RWPE2 (cell line): ENCODE measurements at regions not wholly inside any gene's neighbourhood (a gene's known extent, or its start where the extent isn't known, plus 50 kb on each side); places are given as distances from the start of the nearest gene placed in this dataset.
"Not testable (repeated sequence)": the region's sequence is repeated elsewhere in the genome, so short reads cannot be mapped to it uniquely, and the experiment has no call there.

Experiments
- ATAC-seq: fragments of 200-7000 bp; cut with Tn5 transposase; 3 replicates; pipeline ENCODE4 v1.9.1; 2021; ENCODE audit warnings: low read depth
- DNase-seq: peaks from one replicate; pipeline ENCODE4 v3.0.0-alpha.2; 2020; ENCODE audit warnings: low spot score
- H3K27ac ChIP-seq: fragments of 450-650 bp; 2 replicates; pipeline ENCODE4 v1.5.1; 2017; ENCODE audit warnings: mild to moderate bottlenecking; ENCODE audit not compliant: poor library complexity, severe bottlenecking
- H3K27me3 ChIP-seq: fragments of 250-450 bp; sonication (Bioruptor Pico); 2 replicates; pipeline ENCODE4 v1.5.1; 2021; ENCODE audit warnings: mild to moderate bottlenecking, moderate library complexity; ENCODE audit not compliant: insufficient read depth, poor library complexity, severe bottlenecking
- H3K36me3 ChIP-seq: fragments of 250-450 bp; sonication (Bioruptor Pico); 2 replicates; pipeline ENCODE4 v1.5.1; 2020; ENCODE audit warnings: low read depth, mild to moderate bottlenecking, moderate library complexity
- H3K4me1 ChIP-seq: fragments of 250-450 bp; sonication (Bioruptor Pico); 2 replicates; pipeline ENCODE4 v1.5.1; 2021; ENCODE audit warnings: mild to moderate bottlenecking, moderate library complexity; ENCODE audit not compliant: insufficient read depth, poor library complexity, severe bottlenecking
- H3K4me3 ChIP-seq: fragments of 250-450 bp; sonication (Bioruptor Pico); 2 replicates; pipeline ENCODE4 v1.5.1; 2021; ENCODE audit warnings: mild to moderate bottlenecking, moderate library complexity; ENCODE audit not compliant: severe bottlenecking
- H3K9me3 ChIP-seq: fragments of 250-450 bp; sonication (Bioruptor Pico); 2 replicates; pipeline ENCODE4 v1.5.1; 2021; ENCODE audit warnings: mild to moderate bottlenecking, moderate library complexity; ENCODE audit not compliant: severe bottlenecking
- TF ChIP-seq, protein P1 (sequence below): fragments of 450-650 bp; IDR thresholded peaks from one replicate; pipeline ENCODE4 v1.5.1; 2017; ENCODE audit warnings: mild to moderate bottlenecking, moderate library complexity; ENCODE audit not compliant: poor library complexity, severe bottlenecking

DNA sequence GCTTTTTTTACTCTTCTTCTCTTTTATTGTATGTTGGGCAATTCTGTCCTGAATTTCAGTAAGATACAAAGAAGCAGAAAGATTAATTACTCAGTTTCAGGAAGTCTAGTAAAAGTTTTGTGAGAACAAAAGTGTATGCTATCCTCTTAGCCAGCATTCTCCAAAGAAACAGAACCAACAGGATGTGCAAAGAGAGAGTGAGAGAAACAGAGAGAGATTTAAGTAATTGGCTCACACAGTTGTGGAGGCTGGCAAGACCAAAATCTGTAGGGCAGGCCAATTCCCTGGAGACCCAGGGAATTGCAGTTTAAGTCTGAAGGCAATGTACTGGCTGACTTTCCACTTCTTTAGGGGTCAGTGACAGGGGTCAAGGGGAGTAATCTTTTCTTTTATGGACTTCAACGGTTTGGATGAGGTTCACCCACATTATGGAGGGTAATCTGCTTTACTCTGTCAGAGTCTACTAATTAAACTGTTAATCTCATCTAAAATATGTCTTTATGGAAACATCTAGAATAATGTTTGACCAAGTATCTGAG lies 59.2 kb upstream of the SLC39A8 start:
- DNase-seq (no peak), ATAC-seq (no peak)
- H3K9me3 ChIP-seq = no peaks in the 10 kb centered on the region
- H3K27me3 ChIP-seq = no peaks in the 10 kb centered on the region
- H3K36me3 ChIP-seq = no peaks in the 10 kb centered on the region
- H3K4me3 ChIP-seq = no peak overlapping the region
- TF ChIP-seq, protein P1, sequence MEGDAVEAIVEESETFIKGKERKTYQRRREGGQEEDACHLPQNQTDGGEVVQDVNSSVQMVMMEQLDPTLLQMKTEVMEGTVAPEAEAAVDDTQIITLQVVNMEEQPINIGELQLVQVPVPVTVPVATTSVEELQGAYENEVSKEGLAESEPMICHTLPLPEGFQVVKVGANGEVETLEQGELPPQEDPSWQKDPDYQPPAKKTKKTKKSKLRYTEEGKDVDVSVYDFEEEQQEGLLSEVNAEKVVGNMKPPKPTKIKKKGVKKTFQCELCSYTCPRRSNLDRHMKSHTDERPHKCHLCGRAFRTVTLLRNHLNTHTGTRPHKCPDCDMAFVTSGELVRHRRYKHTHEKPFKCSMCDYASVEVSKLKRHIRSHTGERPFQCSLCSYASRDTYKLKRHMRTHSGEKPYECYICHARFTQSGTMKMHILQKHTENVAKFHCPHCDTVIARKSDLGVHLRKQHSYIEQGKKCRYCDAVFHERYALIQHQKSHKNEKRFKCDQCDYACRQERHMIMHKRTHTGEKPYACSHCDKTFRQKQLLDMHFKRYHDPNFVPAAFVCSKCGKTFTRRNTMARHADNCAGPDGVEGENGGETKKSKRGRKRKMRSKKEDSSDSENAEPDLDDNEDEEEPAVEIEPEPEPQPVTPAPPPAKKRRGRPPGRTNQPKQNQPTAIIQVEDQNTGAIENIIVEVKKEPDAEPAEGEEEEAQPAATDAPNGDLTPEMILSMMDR = no peak
- H3K4me1 ChIP-seq = no peaks in the 10 kb centered on the region
- H3K27ac ChIP-seq = no peak overlapping the region

DNA sequence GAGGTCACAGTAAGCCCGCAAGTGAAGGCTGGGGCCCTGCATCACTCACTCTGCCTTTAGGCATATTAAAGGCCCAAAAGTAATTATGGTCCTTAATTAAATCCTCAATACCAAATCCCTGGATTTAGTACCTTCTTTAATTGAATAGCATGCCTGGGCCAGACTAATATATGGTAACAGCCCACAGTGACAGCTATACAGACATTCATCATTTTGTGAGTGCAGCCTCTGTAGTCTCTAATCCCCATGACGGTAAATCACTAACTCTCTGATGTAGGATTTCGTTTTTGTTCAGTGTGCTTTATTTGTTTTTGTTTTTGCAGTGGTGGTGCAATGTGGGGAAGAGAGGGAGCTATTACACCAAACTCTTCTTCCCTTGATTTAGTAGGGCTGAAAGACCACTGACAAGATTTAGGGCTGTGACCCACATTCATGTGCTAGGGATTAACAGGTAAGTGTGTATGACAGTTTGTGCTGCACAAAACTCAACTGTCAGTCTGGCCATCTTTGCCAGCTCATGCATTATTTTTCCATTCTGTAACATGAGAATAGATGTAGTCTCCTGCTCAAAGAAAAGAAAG lies 60.6 kb upstream of the SLC39A8 start:
- no peaks in the 10 kb centered on the region for H3K27me3 ChIP-seq
- DNase-seq = no peak
- no peak overlapping the region for H3K27ac ChIP-seq

DNA sequence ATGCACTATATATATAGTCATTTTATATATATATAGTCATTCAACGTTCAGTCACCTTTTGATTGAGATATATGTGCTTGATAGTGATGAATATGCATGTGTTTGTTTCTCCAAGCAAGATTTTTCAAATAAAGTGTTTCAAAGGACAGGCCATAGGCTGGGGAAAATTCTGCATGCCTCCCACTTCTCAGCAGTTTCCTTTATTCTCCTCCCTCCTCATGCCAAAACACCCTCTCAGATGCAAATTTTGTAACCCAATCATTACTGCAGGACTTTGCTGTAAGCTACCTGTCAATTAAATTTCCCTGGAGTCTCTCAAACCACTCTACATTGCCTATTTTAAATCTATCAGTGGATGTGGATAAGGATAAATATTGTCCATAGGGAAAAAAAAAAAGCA lies 65.6 kb upstream of the SLC39A8 start:
- H3K27me3 ChIP-seq, DNase-seq, H3K4me1 ChIP-seq, H3K36me3 ChIP-seq, H3K27ac ChIP-seq, ATAC-seq, H3K4me3 ChIP-seq, H3K9me3 ChIP-seq: not testable (repeated sequence)

More for the DNA sequence above, 60.6 kb upstream of the SLC39A8 start:
- ATAC-seq = no peak
- Histone ChIP-seq H3K4me1 (no peaks in the 10 kb centered on the region), H3K9me3 (no peaks in the 10 kb centered on the region), H3K4me3 (no peak overlapping the region), H3K36me3 (no peaks in the 10 kb centered on the region)
- TF ChIP-seq, protein P1 = no peak

DNA sequence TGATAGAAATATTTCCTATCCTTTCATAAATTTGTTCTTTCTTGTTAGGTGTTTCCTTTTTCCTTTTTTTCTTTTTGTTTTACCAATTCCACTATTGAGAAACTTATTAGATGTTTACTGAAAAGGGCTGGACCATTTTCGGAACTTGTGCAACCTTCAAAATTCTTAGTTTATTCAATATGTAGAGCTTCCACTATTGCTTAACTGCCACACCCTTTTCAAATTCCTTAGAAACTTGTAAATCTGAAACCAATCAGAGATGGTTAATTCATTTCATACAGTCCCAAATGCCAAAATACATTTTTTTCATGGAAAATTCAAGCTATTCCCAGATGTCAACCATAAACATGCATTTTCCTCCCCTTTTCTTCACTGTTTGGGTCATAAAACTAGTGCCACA lies 66.1 kb upstream of the SLC39A8 start:
- Histone ChIP-seq H3K27ac (no peak overlapping the region), H3K9me3 (no peaks in the 10 kb centered on the region), H3K4me3 (no peak overlapping the region), H3K27me3 (no peaks in the 10 kb centered on the region), H3K36me3 (no peaks in the 10 kb centered on the region), H3K4me1 (no peaks in the 10 kb centered on the region)
- DNase-seq = no peak
- no peak for ATAC-seq
- TF ChIP-seq, protein P1 = no peak

DNA sequence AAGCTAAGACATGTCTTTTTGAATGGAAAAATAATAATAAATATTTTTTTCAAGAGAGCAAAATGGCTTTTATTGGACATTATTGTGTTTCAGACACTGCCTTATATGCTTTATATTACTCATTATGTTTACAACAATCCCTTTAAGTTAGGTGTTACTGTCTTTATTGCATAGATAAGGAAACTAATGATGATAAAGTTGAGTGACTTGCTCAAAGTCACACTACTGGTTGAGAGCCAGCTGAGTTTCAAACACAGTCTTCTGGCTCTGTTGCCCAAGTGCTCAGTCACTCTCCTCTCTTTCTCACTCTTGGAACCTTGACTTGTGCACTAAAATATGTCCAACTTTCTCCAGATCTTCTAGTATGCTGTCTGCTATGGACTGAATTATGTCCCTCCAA lies 71.5 kb upstream of the SLC39A8 start:
- Histone ChIP-seq H3K4me3 (no peak overlapping the region), H3K27me3 (no peaks in the 10 kb centered on the region), H3K36me3 (no peaks in the 10 kb centered on the region), H3K9me3 (no peaks in the 10 kb centered on the region), H3K4me1 (no peaks in the 10 kb centered on the region), H3K27ac (no peak overlapping the region)
- ATAC-seq (no peak), DNase-seq (no peak)
- TF ChIP-seq, protein P1 = no peak
